ENCODE measurements at regions not wholly inside any gene's neighbourhood (a gene's known extent, or its start where the extent isn't known, plus 50 kb on each side); places are given as distances from the start of the nearest gene placed in this dataset.

- no peak for TF ChIP-seq CTCF (IDR thresholded peaks at IDR 0.05)
- TF ChIP-seq POLR2A (IDR thresholded peaks at IDR 0.05) = no peak
Measured at GRCh38 chr2:128504246-128505149, 185.8 kb upstream of the HS6ST1 start.

All from thyroid gland (tissue), 4 donors.